ENCODE measurements at regions not wholly inside any gene's neighbourhood (a gene's known extent, or its start where the extent isn't known, plus 50 kb on each side); places are given as distances from the start of the nearest gene placed in this dataset.
"Not testable (repeated sequence)": the region's sequence is repeated elsewhere in the genome, so short reads cannot be mapped to it uniquely, and the experiment has no call there.

- Histone ChIP-seq H3K36me3 (ENCODE audit: control insufficient read depth, insufficient read depth, low read length) (no peaks in the 10 kb centered on the region), H3K4me3 (ENCODE audit: low read depth, low read length) (no peak overlapping the region), H3K27me3 (ENCODE audit: control insufficient read depth, insufficient read depth, low read length) (no peaks in the 10 kb centered on the region)
- FAIRE-seq (no peak), DNase-seq (ENCODE audit: low read depth) (no peak)
- no peak for TF ChIP-seq CTCF (IDR thresholded peaks at IDR 0.05; ENCODE audit: insufficient read depth, low read length, severe bottlenecking)
These were observed 236.7 kb downstream of the TENT5A start for GRCh38 chr6:81515562-81516453.

GRCh38 chr6:81514195-81514594, 238.3 kb downstream of the TENT5A start:
- H3K4me3 ChIP-seq (ENCODE audit: low read depth, low read length); FAIRE-seq; H3K27me3 ChIP-seq (ENCODE audit: control insufficient read depth, insufficient read depth, low read length); DNase-seq (ENCODE audit: low read depth); H3K36me3 ChIP-seq (ENCODE audit: control insufficient read depth, insufficient read depth, low read length): not testable (repeated sequence)

- no peak for FAIRE-seq
- H3K27me3 ChIP-seq (ENCODE audit: control insufficient read depth, insufficient read depth, low read length) = no peaks in the 10 kb centered on the region
- no peaks in the 10 kb centered on the region for H3K36me3 ChIP-seq (ENCODE audit: control insufficient read depth, insufficient read depth, low read length)
- DNase-seq (ENCODE audit: low read depth) = no peak
- no peak for TF ChIP-seq CTCF (IDR thresholded peaks at IDR 0.05; ENCODE audit: insufficient read depth, low read length, severe bottlenecking)
- no peak overlapping the region for H3K4me3 ChIP-seq (ENCODE audit: low read depth, low read length)
These were observed 241.1 kb downstream of the TENT5A start for GRCh38 chr6:81511423-81511822.

- Histone ChIP-seq H3K4me3 (ENCODE audit: low read depth, low read length) (no peak overlapping the region), H3K27me3 (ENCODE audit: control insufficient read depth, insufficient read depth, low read length) (no peaks in the 10 kb centered on the region), H3K36me3 (ENCODE audit: control insufficient read depth, insufficient read depth, low read length) (no peaks in the 10 kb centered on the region)
- TF ChIP-seq CTCF (IDR thresholded peaks at IDR 0.05; ENCODE audit: insufficient read depth, low read length, severe bottlenecking) = no peak
- FAIRE-seq = no peak
- DNase-seq (ENCODE audit: low read depth) = no peak
These were observed 256.5 kb downstream of the TENT5A start for GRCh38 chr6:81495999-81496398.

GRCh38 chr6:81491454-81492101, 260.9 kb downstream of the TENT5A start:
- Histone ChIP-seq H3K36me3 (ENCODE audit: control insufficient read depth, insufficient read depth, low read length) (no peaks in the 10 kb centered on the region), H3K4me3 (ENCODE audit: low read depth, low read length) (no peak overlapping the region), H3K27me3 (ENCODE audit: control insufficient read depth, insufficient read depth, low read length) (no peaks in the 10 kb centered on the region)
- DNase-seq (ENCODE audit: low read depth) = no peak
- FAIRE-seq = no peak
- no peak for TF ChIP-seq CTCF (IDR thresholded peaks at IDR 0.05; ENCODE audit: insufficient read depth, low read length, severe bottlenecking)

GRCh38 chr6:81487489-81487888, 265.0 kb downstream of the TENT5A start:
- Histone ChIP-seq H3K4me3 (ENCODE audit: low read depth, low read length) (no peak overlapping the region), H3K27me3 (ENCODE audit: control insufficient read depth, insufficient read depth, low read length) (no peaks in the 10 kb centered on the region), H3K36me3 (ENCODE audit: control insufficient read depth, insufficient read depth, low read length) (no peaks in the 10 kb centered on the region)
- DNase-seq (ENCODE audit: low read depth) (no peak), FAIRE-seq (peak; percentile 89)
- no peak for TF ChIP-seq CTCF (IDR thresholded peaks at IDR 0.05; ENCODE audit: insufficient read depth, low read length, severe bottlenecking)
